ENCODE measurements at regions not wholly inside any gene's neighbourhood (a gene's known extent, or its start where the extent isn't known, plus 50 kb on each side); places are given as distances from the start of the nearest gene placed in this dataset.

DNA sequence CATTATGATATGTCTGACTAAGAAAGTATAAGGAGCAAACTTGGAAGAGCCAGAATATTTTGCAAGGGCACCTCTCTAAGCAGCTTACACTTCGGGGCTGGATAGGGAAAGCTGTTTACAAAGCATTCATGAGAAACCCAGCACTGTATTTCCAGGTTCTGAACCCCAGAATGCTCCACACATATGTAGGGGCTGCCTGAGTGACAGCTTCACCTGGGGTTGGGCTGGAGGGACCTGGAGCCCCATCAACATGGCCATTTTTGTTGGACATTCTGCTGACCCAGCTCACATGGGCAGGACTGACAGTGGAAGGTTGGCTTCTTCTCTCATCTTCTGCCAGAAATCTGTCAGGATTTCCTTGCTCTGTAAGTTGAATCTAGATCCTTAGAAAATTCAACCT, 197.1 kb upstream of the SSTR4 start:
- in situ Hi-C loops (cut with MboI; ENCODE audit: low pct_unique_long_range_greater_than_20kb, low sequenced_read_pairs, unreplicated experiment) = no loop called here
- DNase-seq (ENCODE audit: low spot score) = no peak
- TF ChIP-seq, protein P1, sequence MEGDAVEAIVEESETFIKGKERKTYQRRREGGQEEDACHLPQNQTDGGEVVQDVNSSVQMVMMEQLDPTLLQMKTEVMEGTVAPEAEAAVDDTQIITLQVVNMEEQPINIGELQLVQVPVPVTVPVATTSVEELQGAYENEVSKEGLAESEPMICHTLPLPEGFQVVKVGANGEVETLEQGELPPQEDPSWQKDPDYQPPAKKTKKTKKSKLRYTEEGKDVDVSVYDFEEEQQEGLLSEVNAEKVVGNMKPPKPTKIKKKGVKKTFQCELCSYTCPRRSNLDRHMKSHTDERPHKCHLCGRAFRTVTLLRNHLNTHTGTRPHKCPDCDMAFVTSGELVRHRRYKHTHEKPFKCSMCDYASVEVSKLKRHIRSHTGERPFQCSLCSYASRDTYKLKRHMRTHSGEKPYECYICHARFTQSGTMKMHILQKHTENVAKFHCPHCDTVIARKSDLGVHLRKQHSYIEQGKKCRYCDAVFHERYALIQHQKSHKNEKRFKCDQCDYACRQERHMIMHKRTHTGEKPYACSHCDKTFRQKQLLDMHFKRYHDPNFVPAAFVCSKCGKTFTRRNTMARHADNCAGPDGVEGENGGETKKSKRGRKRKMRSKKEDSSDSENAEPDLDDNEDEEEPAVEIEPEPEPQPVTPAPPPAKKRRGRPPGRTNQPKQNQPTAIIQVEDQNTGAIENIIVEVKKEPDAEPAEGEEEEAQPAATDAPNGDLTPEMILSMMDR (IDR thresholded peaks at IDR 0.05; ENCODE audit: extremely low read depth, insufficient read depth, missing control alignments) = no peak

DNA sequence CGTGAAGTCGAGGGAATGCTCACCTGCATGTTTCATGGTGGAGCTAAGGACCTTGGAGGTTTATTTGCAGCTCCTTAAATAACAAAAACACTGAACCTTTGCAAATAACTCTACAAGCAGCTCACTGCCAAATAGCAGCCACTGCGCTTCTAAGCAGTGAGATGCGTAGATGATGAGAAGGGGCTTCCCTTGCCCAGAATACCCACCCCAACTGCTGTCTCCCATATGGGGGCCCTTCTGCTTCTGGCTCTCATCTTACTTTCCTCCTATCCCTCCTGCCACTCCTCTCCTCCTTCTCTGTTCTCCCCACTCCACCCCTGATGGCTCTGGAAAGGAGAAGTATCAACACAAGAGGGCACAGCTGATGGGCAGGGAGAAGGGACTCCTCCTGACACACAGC, 193.3 kb upstream of the SSTR4 start:
- TF ChIP-seq, protein P1 (IDR thresholded peaks at IDR 0.05; ENCODE audit: extremely low read depth, insufficient read depth, missing control alignments) = no peak
- no peak for DNase-seq (ENCODE audit: low spot score)
- in situ Hi-C loops (cut with MboI; ENCODE audit: low pct_unique_long_range_greater_than_20kb, low sequenced_read_pairs, unreplicated experiment) = no loop called here

- TF ChIP-seq, protein P1 (IDR thresholded peaks at IDR 0.05; ENCODE audit: extremely low read depth, insufficient read depth, missing control alignments) = no peak
- in situ Hi-C loops (cut with MboI; ENCODE audit: low pct_unique_long_range_greater_than_20kb, low sequenced_read_pairs, unreplicated experiment) = no loop called here
- no peak for DNase-seq (ENCODE audit: low spot score)
Observed at GRCh38 chr20:22842793-22843192, 192.3 kb upstream of the SSTR4 start.

GRCh38 chr20:22844959-22845358, 190.2 kb upstream of the SSTR4 start:
- in situ Hi-C loops (cut with MboI; ENCODE audit: low pct_unique_long_range_greater_than_20kb, low sequenced_read_pairs, unreplicated experiment) = no loop called here
- no peak for DNase-seq (ENCODE audit: low spot score)
- TF ChIP-seq, protein P1 (IDR thresholded peaks at IDR 0.05; ENCODE audit: extremely low read depth, insufficient read depth, missing control alignments) = no peak

GRCh38 chr20:22846863-22847262, 188.2 kb upstream of the SSTR4 start:
- DNase-seq (ENCODE audit: low spot score) = no peak
- in situ Hi-C loops (cut with MboI; ENCODE audit: low pct_unique_long_range_greater_than_20kb, low sequenced_read_pairs, unreplicated experiment) = no loop called here
- TF ChIP-seq, protein P1 (IDR thresholded peaks at IDR 0.05; ENCODE audit: extremely low read depth, insufficient read depth, missing control alignments) = no peak

- in situ Hi-C loops (cut with MboI; ENCODE audit: low pct_unique_long_range_greater_than_20kb, low sequenced_read_pairs, unreplicated experiment) = no loop called here
- no peak for DNase-seq (ENCODE audit: low spot score)
- TF ChIP-seq, protein P1 (IDR thresholded peaks at IDR 0.05; ENCODE audit: extremely low read depth, insufficient read depth, missing control alignments) = no peak
Observed at GRCh38 chr20:22848364-22848763, 186.7 kb upstream of the SSTR4 start.

Measured in GM13977 (cell line).